GM12878 (cell line): ENCODE measurements at regions not wholly inside any gene's neighbourhood (a gene's known extent, or its start where the extent isn't known, plus 50 kb on each side); places are given as distances from the start of the nearest gene placed in this dataset.

Experiments used
- ATAC-seq: fragments of 200-7000 bp; cut with Tn5 transposase; 3 replicates; pipeline ENCODE4 v1.9.1; 2020; ENCODE audit warnings: mild to moderate bottlenecking, moderate library complexity
- BruUV-seq: library from RNA; stranded (reverse); fragments of 400-500 nt; replicated peaks from 2 replicates; lab custom pipeline; 2021; lab: Mats Ljungman, UMichigan
- CTCF ChIA-PET: fragments of 300-600 bp; sonication (Branson Sonifier 250); formaldehyde crosslinking; extraction: SDS; loops from one replicate; lab custom pipeline; 2021; ENCODE audit warnings: inconsistent platforms; lab: Yijun Ruan, JAX
- POLR2A ChIA-PET: fragments of 350-600 bp; formaldehyde crosslinking; extraction: SDS; loops from one replicate; lab custom pipeline; 2021; ENCODE audit warnings: inconsistent platforms; lab: Charles Lee
- RAD21 ChIA-PET: fragments of 300-600 bp; sonication (Branson Sonifier 250); formaldehyde crosslinking; loops from one replicate; lab custom pipeline; 2023; ENCODE audit warnings: antibody characterized with exemption; ENCODE audit not compliant: unreplicated experiment; lab: Charles Lee
- SMC1A ChIA-PET: fragments of 300-600 bp; sonication (Branson Sonifier 250); formaldehyde crosslinking; loops from one replicate; lab custom pipeline; 2023; ENCODE audit not compliant: unreplicated experiment, uncharacterized antibody; lab: Charles Lee
- DNase-seq: peaks from one replicate; pipeline ENCODE4 v3.0.0-alpha.2; 2011; ENCODE audit warnings: low read depth, low spot score
- FAIRE-seq: peaks from 3 replicates; lab custom pipeline; 2011; peaks lifted over from hg19 to GRCh38; lab: Jason Lieb, UNC
- H2AFZ ChIP-seq: 2 replicates; pipeline ENCODE4 v1.6.0; 2011; ENCODE audit warnings: low read depth, low read length, control low read depth; ENCODE audit not compliant: control insufficient read depth
- H3K27ac ChIP-seq: 2 replicates; pipeline ENCODE4 v1.5.1; 2011; ENCODE audit warnings: control low read depth; ENCODE audit not compliant: control insufficient read depth, insufficient read depth
- H3K27me3 ChIP-seq, 2 experiments: replicated peaks in 1 of 2; 2 replicates each; pipeline versions ENCODE4 v1.6.0 to v1.6.1; 2011; ENCODE audit warnings: low read length in 1 of 2; ENCODE audit not compliant: control insufficient read depth in 2 of 2, insufficient read depth in 2 of 2
- H3K36me3 ChIP-seq, 2 experiments: 2 replicates each; pipeline ENCODE4 v1.5.1; 2011; ENCODE audit warnings: low read length in 1 of 2; ENCODE audit not compliant: control insufficient read depth in 2 of 2, insufficient read depth in 2 of 2
- H3K4me1 ChIP-seq: 2 replicates; pipeline ENCODE4 v1.6.1; 2011; ENCODE audit warnings: mild to moderate bottlenecking, low read length, moderate library complexity, mixed read lengths; ENCODE audit not compliant: control insufficient read depth, insufficient read depth
- H3K4me2 ChIP-seq: 2 replicates; pipeline ENCODE4 v1.6.0; 2011; ENCODE audit warnings: control low read depth; ENCODE audit not compliant: control insufficient read depth, insufficient read depth
- H3K4me3 ChIP-seq: fragments of 200-600 bp; sonication (generic); 2 replicates; pipeline ENCODE4 v1.5.1; 2016
- H3K79me2 ChIP-seq: 2 replicates; pipeline ENCODE4 v1.6.0; 2011; ENCODE audit warnings: low read length; ENCODE audit not compliant: control insufficient read depth, insufficient read depth
- H3K9ac ChIP-seq: 2 replicates; pipeline ENCODE4 v1.8.0; 2011; ENCODE audit warnings: low read length, control low read depth, mixed read lengths; ENCODE audit not compliant: control insufficient read depth, insufficient read depth
- H3K9me3 ChIP-seq: replicated peaks from 3 replicates; pipeline ENCODE4 v1.5.1; 2011; ENCODE audit warnings: mild to moderate bottlenecking, low read length; ENCODE audit not compliant: control insufficient read depth, insufficient read depth
- H4K20me1 ChIP-seq: 2 replicates; pipeline ENCODE4 v1.6.0; 2011; ENCODE audit not compliant: control insufficient read depth, insufficient read depth
- BCL11A ChIP-seq: IDR thresholded peaks from 2 replicates; pipeline ENCODE4 v1.6.1; 2011; ENCODE audit warnings: low read depth, low read length
- CBX5 ChIP-seq: sonication (generic); IDR thresholded peaks from 2 replicates; pipeline ENCODE4 v1.6.1; 2016; ENCODE audit warnings: low read depth, moderate library complexity, mild to moderate bottlenecking, inconsistent platforms
- CEBPB ChIP-seq, 2 experiments: fragments of 150-350 bp in 1 of 2; IDR thresholded peaks; 2 replicates each; pipeline ENCODE4 v1.6.1; 2012 to 2014; ENCODE audit warnings: low read depth in 2 of 2, low read length in 2 of 2, borderline replicate concordance in 1 of 2, inconsistent platforms in 1 of 2
- CHD2 ChIP-seq: IDR thresholded peaks from 2 replicates; pipeline ENCODE4 v1.6.1; 2011; ENCODE audit warnings: low read depth, low read length, improper control_type of control experiment, borderline replicate concordance
- FOXK2 ChIP-seq: fragments of 450-650 bp; IDR thresholded peaks from 2 replicates; pipeline ENCODE4 v1.6.1; 2017; ENCODE audit warnings: mild to moderate bottlenecking, moderate library complexity
- GATAD2B ChIP-seq: fragments of 450-650 bp; conservative IDR thresholded peaks from 2 replicates; pipeline ENCODE4 v1.6.1; 2017; ENCODE audit warnings: low read depth, mild to moderate bottlenecking, moderate library complexity
- HDAC6 ChIP-seq: fragments of 200-600 bp; sonication (generic); IDR thresholded peaks from one replicate; pipeline ENCODE4 v1.8.0; 2017; ENCODE audit warnings: antibody characterized with exemption; ENCODE audit not compliant: unreplicated experiment
- MTA2 ChIP-seq: fragments of 450-650 bp; IDR thresholded peaks from 2 replicates; pipeline ENCODE4 v1.6.1; 2016; ENCODE audit warnings: low read depth, mild to moderate bottlenecking, moderate library complexity
- MTA3 ChIP-seq: IDR thresholded peaks from 2 replicates; pipeline ENCODE4 v1.6.1; 2012; ENCODE audit warnings: low read length, inconsistent platforms, borderline replicate concordance
- NFYA ChIP-seq: IDR thresholded peaks from 2 replicates; pipeline ENCODE4 v1.6.1; 2011; ENCODE audit warnings: low read depth, mild to moderate bottlenecking, low read length, improper control_type of control experiment, borderline replicate concordance
- POU2F2 ChIP-seq: IDR thresholded peaks from 3 replicates; pipeline ENCODE4 v1.6.1; 2011; ENCODE audit warnings: low read depth, mild to moderate bottlenecking, low read length, borderline replicate concordance
- RUNX3 ChIP-seq: IDR thresholded peaks from 2 replicates; pipeline ENCODE4 v1.6.1; 2012; ENCODE audit warnings: low read length, inconsistent platforms
- STAT1 ChIP-seq: fragments of 450-650 bp; conservative IDR thresholded peaks from 2 replicates; pipeline ENCODE4 v1.6.1; 2014; ENCODE audit warnings: antibody characterized with exemption, mild to moderate bottlenecking
- TARDBP ChIP-seq: IDR thresholded peaks from 2 replicates; pipeline ENCODE4 v1.6.1; 2016; ENCODE audit warnings: borderline replicate concordance
- TCF3 ChIP-seq: IDR thresholded peaks from 2 replicates; pipeline ENCODE4 v1.6.1; 2012; ENCODE audit warnings: low read depth, mild to moderate bottlenecking, low read length, borderline replicate concordance; ENCODE audit not compliant: insufficient read depth
- YY1 ChIP-seq: IDR thresholded peaks from 2 replicates; pipeline ENCODE4 v1.6.1; 2011; ENCODE audit warnings: low read depth, mild to moderate bottlenecking, low read length
- WGBS: methylation state at CpG from one replicate; pipeline ENCODE4 v1.1.6; 2016; ENCODE audit warnings: low lambda C conversion rate; ENCODE audit not compliant: insufficient replicate concordance, insufficient coverage; ENCODE audit errors: missing lambda C conversion rate; 5-methylcytosine and 5-hydroxymethylcytosine counted together
- in situ Hi-C: fragments of 300-500 bp; cut with MboI; formaldehyde crosslinking; loops from 9 replicates; pipeline ENCODE4 v1.14.3; 2018; ENCODE audit warnings: mixed read lengths
- intact Hi-C: fragments of 100-400 bp; cut with micrococcal nuclease; formaldehyde crosslinking; loops from one replicate; pipeline ENCODE4 v1.14.2; 2022; ENCODE audit not compliant: unreplicated experiment
- TF ChIP-seq, protein P1 (sequence below): fragments of 450-650 bp; conservative IDR thresholded peaks from 2 replicates; pipeline ENCODE4 v1.6.1; 2017; ENCODE audit warnings: mild to moderate bottlenecking, moderate library complexity
- TF ChIP-seq, protein P2 (sequence below): IDR thresholded peaks from 2 replicates; pipeline ENCODE4 v1.6.1; 2011; ENCODE audit warnings: borderline replicate concordance, low read depth, mild to moderate bottlenecking, moderate library complexity, mixed read lengths, low read length; ENCODE audit not compliant: insufficient read depth; ENCODE audit errors: extremely low read length
- TF ChIP-seq, protein P3 (sequence below): fragments of 450-650 bp; IDR thresholded peaks from 2 replicates; pipeline ENCODE4 v1.6.1; 2016; ENCODE audit warnings: mild to moderate bottlenecking
- TF ChIP-seq, protein P4 (sequence below): IDR thresholded peaks from 2 replicates; pipeline ENCODE4 v1.6.1; 2012; ENCODE audit warnings: low read length, inconsistent platforms

DNA sequence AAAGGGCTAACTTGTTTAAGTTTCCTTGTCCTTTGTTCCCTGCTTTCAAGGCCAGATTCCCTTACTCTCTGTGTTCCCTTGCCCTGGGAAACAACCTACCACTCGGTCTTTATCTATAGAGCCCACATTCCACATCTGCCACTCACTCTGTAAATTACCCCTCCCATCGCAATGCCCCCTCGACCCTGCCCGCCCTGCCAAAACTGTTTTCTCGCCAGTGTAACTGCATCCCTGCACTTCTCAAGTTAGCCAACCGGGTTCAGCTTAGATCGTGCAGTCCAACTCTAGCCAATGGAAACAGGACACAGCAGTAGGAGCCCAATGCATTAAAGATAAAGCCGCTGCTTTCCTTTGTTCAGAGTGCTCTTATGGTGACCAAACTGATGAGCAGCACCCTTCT, 263.6 kb downstream of the TBL1XR1 start:
- ChIA-PET SMC1A (interaction anchor here (0.6 kb wide), 1 partner anchor 61 kb away, joined by 3 read pairs; no protein-coding TSS in a partner anchor), POLR2A (no interaction called here), RAD21 (no interaction called here), CTCF (no interaction called here)
- no peaks in the 10 kb centered on the region for H3K4me1 ChIP-seq
- H3K27me3 ChIP-seq: 0 out of 4 replicates have a peak, but pooled peaks cover 0 to 1% of the 10 kb centered on the region in 2 experiments
- no peak for ATAC-seq
- H3K27ac ChIP-seq: no peak overlapping the region
- no peaks in the 10 kb centered on the region for H3K36me3 ChIP-seq
- TF ChIP-seq CBX5 (no peak), RUNX3 (no peak), FOXK2 (no peak), CHD2 (no peak), BCL11A (no peak), POU2F2 (no peak), TARDBP (no peak), MTA2 (no peak), TCF3 (no peak), STAT1 (no peak), MTA3 (no peak), YY1 (no peak), HDAC6 (no peak), NFYA (no peak), GATAD2B (no peak), CEBPB (IDR thresholded peaks at IDR 0.05; ENCODE audit: borderline replicate concordance in 1 of 2, low read depth in 2 of 2, low read length in 2 of 2) (no peak)
- TF ChIP-seq, protein P1, sequence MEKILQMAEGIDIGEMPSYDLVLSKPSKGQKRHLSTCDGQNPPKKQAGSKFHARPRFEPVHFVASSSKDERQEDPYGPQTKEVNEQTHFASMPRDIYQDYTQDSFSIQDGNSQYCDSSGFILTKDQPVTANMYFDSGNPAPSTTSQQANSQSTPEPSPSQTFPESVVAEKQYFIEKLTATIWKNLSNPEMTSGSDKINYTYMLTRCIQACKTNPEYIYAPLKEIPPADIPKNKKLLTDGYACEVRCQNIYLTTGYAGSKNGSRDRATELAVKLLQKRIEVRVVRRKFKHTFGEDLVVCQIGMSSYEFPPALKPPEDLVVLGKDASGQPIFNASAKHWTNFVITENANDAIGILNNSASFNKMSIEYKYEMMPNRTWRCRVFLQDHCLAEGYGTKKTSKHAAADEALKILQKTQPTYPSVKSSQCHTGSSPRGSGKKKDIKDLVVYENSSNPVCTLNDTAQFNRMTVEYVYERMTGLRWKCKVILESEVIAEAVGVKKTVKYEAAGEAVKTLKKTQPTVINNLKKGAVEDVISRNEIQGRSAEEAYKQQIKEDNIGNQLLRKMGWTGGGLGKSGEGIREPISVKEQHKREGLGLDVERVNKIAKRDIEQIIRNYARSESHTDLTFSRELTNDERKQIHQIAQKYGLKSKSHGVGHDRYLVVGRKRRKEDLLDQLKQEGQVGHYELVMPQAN: no peak
- TF ChIP-seq, protein P2, sequence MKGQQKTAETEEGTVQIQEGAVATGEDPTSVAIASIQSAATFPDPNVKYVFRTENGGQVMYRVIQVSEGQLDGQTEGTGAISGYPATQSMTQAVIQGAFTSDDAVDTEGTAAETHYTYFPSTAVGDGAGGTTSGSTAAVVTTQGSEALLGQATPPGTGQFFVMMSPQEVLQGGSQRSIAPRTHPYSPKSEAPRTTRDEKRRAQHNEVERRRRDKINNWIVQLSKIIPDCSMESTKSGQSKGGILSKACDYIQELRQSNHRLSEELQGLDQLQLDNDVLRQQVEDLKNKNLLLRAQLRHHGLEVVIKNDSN: no peak
- TF ChIP-seq, protein P3, sequence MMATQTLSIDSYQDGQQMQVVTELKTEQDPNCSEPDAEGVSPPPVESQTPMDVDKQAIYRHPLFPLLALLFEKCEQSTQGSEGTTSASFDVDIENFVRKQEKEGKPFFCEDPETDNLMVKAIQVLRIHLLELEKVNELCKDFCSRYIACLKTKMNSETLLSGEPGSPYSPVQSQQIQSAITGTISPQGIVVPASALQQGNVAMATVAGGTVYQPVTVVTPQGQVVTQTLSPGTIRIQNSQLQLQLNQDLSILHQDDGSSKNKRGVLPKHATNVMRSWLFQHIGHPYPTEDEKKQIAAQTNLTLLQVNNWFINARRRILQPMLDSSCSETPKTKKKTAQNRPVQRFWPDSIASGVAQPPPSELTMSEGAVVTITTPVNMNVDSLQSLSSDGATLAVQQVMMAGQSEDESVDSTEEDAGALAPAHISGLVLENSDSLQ: no peak
- TF ChIP-seq, protein P4, sequence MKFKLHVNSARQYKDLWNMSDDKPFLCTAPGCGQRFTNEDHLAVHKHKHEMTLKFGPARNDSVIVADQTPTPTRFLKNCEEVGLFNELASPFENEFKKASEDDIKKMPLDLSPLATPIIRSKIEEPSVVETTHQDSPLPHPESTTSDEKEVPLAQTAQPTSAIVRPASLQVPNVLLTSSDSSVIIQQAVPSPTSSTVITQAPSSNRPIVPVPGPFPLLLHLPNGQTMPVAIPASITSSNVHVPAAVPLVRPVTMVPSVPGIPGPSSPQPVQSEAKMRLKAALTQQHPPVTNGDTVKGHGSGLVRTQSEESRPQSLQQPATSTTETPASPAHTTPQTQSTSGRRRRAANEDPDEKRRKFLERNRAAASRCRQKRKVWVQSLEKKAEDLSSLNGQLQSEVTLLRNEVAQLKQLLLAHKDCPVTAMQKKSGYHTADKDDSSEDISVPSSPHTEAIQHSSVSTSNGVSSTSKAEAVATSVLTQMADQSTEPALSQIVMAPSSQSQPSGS: no peak
- H3K9ac ChIP-seq: no peak overlapping the region
- intact Hi-C loops: no loop called here
- H3K79me2 ChIP-seq: no peaks in the 10 kb centered on the region
- BruUV-seq: no TSS peak
- DNase-seq: no peak
- in situ Hi-C loops: no loop called here
- H2AFZ ChIP-seq: no peak overlapping the region
- no peak for FAIRE-seq
- WGBS: 47% methylated on average over 8 of the region's 8 CpGs
- no peak overlapping the region for H3K4me3 ChIP-seq
- H3K9me3 ChIP-seq: no peaks in the 10 kb centered on the region
- no peaks in the 10 kb centered on the region for H4K20me1 ChIP-seq
- H3K4me2 ChIP-seq: no peak overlapping the region
